Colonic mucosa (tissue), 4 donors: ENCODE measurements at regions not wholly inside any gene's neighbourhood (a gene's known extent, or its start where the extent isn't known, plus 50 kb on each side); places are given as distances from the start of the nearest gene placed in this dataset.
"Not testable (repeated sequence)": the region's sequence is repeated elsewhere in the genome, so short reads cannot be mapped to it uniquely, and the experiment has no call there.

Experiments used
- DNase-seq: peaks from one replicate; pipeline ENCODE4 v3.0.0-alpha.2; 2020
- H3K27ac ChIP-seq: fragments of 200-600 bp; one replicate; pipeline ENCODE4 v1.8.0; 2021
- H3K27me3 ChIP-seq: fragments of 200-600 bp; one replicate; pipeline ENCODE4 v1.8.0; 2021
- H3K36me3 ChIP-seq: fragments of 200-600 bp; one replicate; pipeline ENCODE4 v1.8.0; 2021
- H3K4me1 ChIP-seq: fragments of 200-600 bp; one replicate; pipeline ENCODE4 v1.8.0; 2021; ENCODE audit warnings: mild to moderate bottlenecking
- H3K4me3 ChIP-seq: fragments of 200-600 bp; one replicate; pipeline ENCODE4 v1.8.0; 2021
- H3K9ac ChIP-seq, 2 donors: one replicate each; pipeline ENCODE4 v1.7.0; 2013; ENCODE audit warnings: control low read depth in 2 of 2, low read depth in 2 of 2, low read length in 2 of 2
- H3K9me3 ChIP-seq: fragments of 200-600 bp; one replicate; pipeline ENCODE4 v1.8.0; 2021
- CTCF ChIP-seq: fragments of 200-600 bp; IDR thresholded peaks from one replicate; pipeline ENCODE4 v1.8.0; 2022; ENCODE audit warnings: antibody characterized with exemption, mild to moderate bottlenecking
- intact Hi-C: fragments of 100-400 bp; cut with DNase I; formaldehyde crosslinking; loops from one replicate; pipeline ENCODE4 v1.14.1; 2022
- donor health status: healthy.
- donor health status: DM: no; HTN: no; CAD: no.
- donor health status: DM: no; HTN: no; CAD: no.

DNA sequence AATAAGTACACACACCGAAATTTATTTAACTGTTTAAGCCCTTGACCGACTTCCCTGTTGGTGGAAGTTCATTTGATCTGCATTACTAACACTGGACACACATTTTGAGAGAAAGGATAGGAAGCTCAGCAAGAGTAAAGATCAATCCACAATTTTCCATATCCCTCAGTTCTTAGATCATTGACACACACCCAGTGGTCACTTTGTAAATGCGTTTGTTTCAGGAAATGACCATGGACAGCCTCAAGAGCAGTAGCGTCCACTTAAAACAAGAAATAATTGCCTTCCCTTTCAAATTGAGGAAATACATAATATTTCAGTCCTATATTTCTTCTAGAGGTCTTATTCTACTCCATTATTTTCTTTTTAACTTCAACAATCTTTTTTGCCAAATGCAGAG, 511.5 kb upstream of the PTBP2 start:
- H3K9me3 ChIP-seq = no peaks in the 10 kb centered on the region
- no peak overlapping the region for H3K27ac ChIP-seq
- intact Hi-C loops = no loop called here
- DNase-seq = no peak
- H3K4me3 ChIP-seq = no peak overlapping the region
- H3K36me3 ChIP-seq = no peaks in the 10 kb centered on the region
- H3K27me3 ChIP-seq = no peaks in the 10 kb centered on the region
- no peak overlapping the region for H3K9ac ChIP-seq
- no peaks in the 10 kb centered on the region for H3K4me1 ChIP-seq
- no peak for TF ChIP-seq CTCF

DNA sequence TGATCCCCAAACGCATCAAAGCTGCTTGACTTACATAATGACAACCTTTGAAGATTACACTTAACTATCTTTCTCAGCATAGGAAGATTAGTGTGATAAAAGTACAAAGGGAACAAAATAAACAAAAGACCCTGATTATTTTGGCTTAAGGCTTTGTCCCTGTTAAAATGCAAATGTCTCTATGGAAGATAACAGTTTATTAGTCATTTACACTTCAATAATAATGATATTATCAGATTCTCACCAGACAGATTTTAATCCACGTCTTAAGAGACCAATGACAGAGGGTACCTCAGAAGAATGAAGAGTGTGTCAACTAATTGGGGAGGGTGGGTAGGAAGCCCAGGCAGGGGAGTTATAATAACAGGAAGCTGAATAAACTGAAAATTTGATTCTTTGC, 510.4 kb upstream of the PTBP2 start:
- Histone ChIP-seq H3K4me3 (no peak overlapping the region), H3K4me1 (no peaks in the 10 kb centered on the region), H3K9me3 (no peaks in the 10 kb centered on the region), H3K9ac (no peak overlapping the region), H3K27ac (no peak overlapping the region), H3K27me3 (no peaks in the 10 kb centered on the region), H3K36me3 (no peaks in the 10 kb centered on the region)
- no peak for DNase-seq
- intact Hi-C loops = no loop called here
- TF ChIP-seq CTCF = no peak

GRCh38 chr1:96214982-96215381, 506.6 kb upstream of the PTBP2 start:
- H3K4me1 ChIP-seq = no peaks in the 10 kb centered on the region
- H3K9me3 ChIP-seq = no peaks in the 10 kb centered on the region
- intact Hi-C loops = no loop called here
- H3K27me3 ChIP-seq = no peaks in the 10 kb centered on the region
- H3K4me3 ChIP-seq = no peak overlapping the region
- no peak for TF ChIP-seq CTCF
- no peak for DNase-seq
- no peaks in the 10 kb centered on the region for H3K36me3 ChIP-seq
- H3K9ac ChIP-seq = no peak overlapping the region
- no peak overlapping the region for H3K27ac ChIP-seq

- Histone ChIP-seq H3K4me1 (no peaks in the 10 kb centered on the region), H3K27me3 (no peaks in the 10 kb centered on the region), H3K27ac (no peak overlapping the region), H3K4me3 (no peak overlapping the region), H3K9me3 (no peaks in the 10 kb centered on the region), H3K9ac (no peak overlapping the region), H3K36me3 (no peaks in the 10 kb centered on the region)
- intact Hi-C loops = no loop called here
- TF ChIP-seq CTCF = no peak
- DNase-seq = no peak
These were observed 500.9 kb upstream of the PTBP2 start for GRCh38 chr1:96220651-96221050.

- Histone ChIP-seq H3K9me3 (no peaks in the 10 kb centered on the region), H3K27ac (no peak overlapping the region), H3K36me3 (no peaks in the 10 kb centered on the region), H3K4me3 (no peak overlapping the region), H3K27me3 (no peaks in the 10 kb centered on the region), H3K9ac (no peak overlapping the region), H3K4me1 (no peaks in the 10 kb centered on the region)
- intact Hi-C loops = no loop called here
- no peak for DNase-seq
- no peak for TF ChIP-seq CTCF
These were observed 498.9 kb upstream of the PTBP2 start for GRCh38 chr1:96222701-96223100.

DNA sequence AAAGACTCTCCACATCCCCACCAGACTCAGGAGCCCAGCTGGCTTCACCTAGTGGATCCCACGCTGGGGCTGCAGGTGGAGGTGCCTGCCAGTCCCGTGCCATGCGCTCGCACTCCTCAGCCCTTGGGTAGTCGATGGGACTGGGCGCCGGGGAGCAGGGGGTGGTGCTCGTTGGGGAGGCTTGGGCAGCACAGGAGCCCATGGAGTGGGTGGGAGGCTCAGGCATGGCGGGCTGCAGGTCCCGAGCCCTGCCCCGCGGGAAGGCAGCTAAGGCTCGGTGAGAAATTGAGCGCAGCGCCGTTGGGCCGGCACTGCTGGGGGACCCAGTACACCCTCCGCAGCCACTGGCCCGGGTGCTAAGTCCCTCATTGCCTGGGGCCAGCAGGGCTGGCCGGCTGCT, 497.4 kb upstream of the PTBP2 start:
- H3K27ac ChIP-seq, H3K9me3 ChIP-seq, H3K4me3 ChIP-seq, H3K36me3 ChIP-seq, intact Hi-C loops, H3K27me3 ChIP-seq, H3K4me1 ChIP-seq, H3K9ac ChIP-seq, DNase-seq: not testable (repeated sequence)
